Endothelial cell of umbilical vein (primary cell): ENCODE measurements at regions not wholly inside any gene's neighbourhood (a gene's known extent, or its start where the extent isn't known, plus 50 kb on each side); places are given as distances from the start of the nearest gene placed in this dataset.

Experiments
- POLR2A ChIP-seq: IDR thresholded peaks from 2 replicates; pipeline ENCODE4 v1.6.1; 2012; ENCODE audit warnings: low read depth, mild to moderate bottlenecking, control low read depth, low read length
- TF ChIP-seq, protein P1 (sequence below), 2 donors: IDR thresholded peaks; 1 replicate in 1 of 2; 2 replicates in 1 of 2; pipeline ENCODE4 v1.5.1; 2011; ENCODE audit warnings: low read length in 2 of 2, mild to moderate bottlenecking in 2 of 2, moderate library complexity in 2 of 2, control low read depth in 1 of 2, inconsistent platforms in 1 of 2, low read depth in 1 of 2; ENCODE audit not compliant: insufficient read depth in 1 of 2; ENCODE audit errors: extremely low read depth in 1 of 2

GRCh38 chr7:41149576-41149975, 553.3 kb downstream of the INHBA start:
- TF ChIP-seq POLR2A: no peak
- TF ChIP-seq, protein P1, sequence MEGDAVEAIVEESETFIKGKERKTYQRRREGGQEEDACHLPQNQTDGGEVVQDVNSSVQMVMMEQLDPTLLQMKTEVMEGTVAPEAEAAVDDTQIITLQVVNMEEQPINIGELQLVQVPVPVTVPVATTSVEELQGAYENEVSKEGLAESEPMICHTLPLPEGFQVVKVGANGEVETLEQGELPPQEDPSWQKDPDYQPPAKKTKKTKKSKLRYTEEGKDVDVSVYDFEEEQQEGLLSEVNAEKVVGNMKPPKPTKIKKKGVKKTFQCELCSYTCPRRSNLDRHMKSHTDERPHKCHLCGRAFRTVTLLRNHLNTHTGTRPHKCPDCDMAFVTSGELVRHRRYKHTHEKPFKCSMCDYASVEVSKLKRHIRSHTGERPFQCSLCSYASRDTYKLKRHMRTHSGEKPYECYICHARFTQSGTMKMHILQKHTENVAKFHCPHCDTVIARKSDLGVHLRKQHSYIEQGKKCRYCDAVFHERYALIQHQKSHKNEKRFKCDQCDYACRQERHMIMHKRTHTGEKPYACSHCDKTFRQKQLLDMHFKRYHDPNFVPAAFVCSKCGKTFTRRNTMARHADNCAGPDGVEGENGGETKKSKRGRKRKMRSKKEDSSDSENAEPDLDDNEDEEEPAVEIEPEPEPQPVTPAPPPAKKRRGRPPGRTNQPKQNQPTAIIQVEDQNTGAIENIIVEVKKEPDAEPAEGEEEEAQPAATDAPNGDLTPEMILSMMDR (IDR thresholded peaks at IDR 0.05; ENCODE audit: extremely low read depth in 1 of 2, insufficient read depth in 1 of 2, low read depth in 1 of 2, low read length in 2 of 2): no peak
